A549 (cell line): ENCODE measurements at regions not wholly inside any gene's neighbourhood (a gene's known extent, or its start where the extent isn't known, plus 50 kb on each side); places are given as distances from the start of the nearest gene placed in this dataset.

Source experiments
- CHD2 ChIP-seq: fragments of 150-350 bp; IDR thresholded peaks from 2 replicates; pipeline ENCODE4 v1.6.1; 2014; ENCODE audit warnings: low read length; ENCODE audit not compliant: partially characterized antibody
- E2F6 ChIP-seq: IDR thresholded peaks from 2 replicates; pipeline ENCODE4 v1.6.1; 2012; ENCODE audit warnings: low read depth, borderline replicate concordance
- FOXS1 ChIP-seq: fragments of 250-450 bp; sonication (Bioruptor Pico); IDR thresholded peaks from 2 replicates; pipeline ENCODE4 v1.5.0; 2020; ENCODE audit warnings: mild to moderate bottlenecking, moderate library complexity
- POLR2A ChIP-seq: IDR thresholded peaks from 2 replicates; pipeline ENCODE4 v1.6.1; 2012; ENCODE audit warnings: mild to moderate bottlenecking, low read length
- REST ChIP-seq: fragments of 200-600 bp; sonication (generic); IDR thresholded peaks from 2 replicates; pipeline ENCODE4 v1.6.1; 2016; ENCODE audit warnings: antibody characterized with exemption, mild to moderate bottlenecking, moderate library complexity
- RFX5 ChIP-seq: fragments of 450-650 bp; IDR thresholded peaks from 2 replicates; pipeline ENCODE4 v1.7.1; 2014; ENCODE audit warnings: antibody characterized with exemption, mild to moderate bottlenecking, moderate library complexity
- TF ChIP-seq, protein P1 (sequence below): fragments of 450-650 bp; IDR thresholded peaks from 2 replicates; pipeline ENCODE4 v1.6.1; 2014; ENCODE audit warnings: antibody characterized with exemption

- TF ChIP-seq, protein P1, sequence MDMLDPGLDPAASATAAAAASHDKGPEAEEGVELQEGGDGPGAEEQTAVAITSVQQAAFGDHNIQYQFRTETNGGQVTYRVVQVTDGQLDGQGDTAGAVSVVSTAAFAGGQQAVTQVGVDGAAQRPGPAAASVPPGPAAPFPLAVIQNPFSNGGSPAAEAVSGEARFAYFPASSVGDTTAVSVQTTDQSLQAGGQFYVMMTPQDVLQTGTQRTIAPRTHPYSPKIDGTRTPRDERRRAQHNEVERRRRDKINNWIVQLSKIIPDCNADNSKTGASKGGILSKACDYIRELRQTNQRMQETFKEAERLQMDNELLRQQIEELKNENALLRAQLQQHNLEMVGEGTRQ: no peak
- TF ChIP-seq CHD2: no peak
- no peak for TF ChIP-seq RFX5
- no peak for TF ChIP-seq POLR2A
- no peak for TF ChIP-seq FOXS1
- TF ChIP-seq REST: no peak
- TF ChIP-seq E2F6: no peak
Observed at GRCh38 chr2:167678158-167678557, 569.2 kb downstream of the STK39 start.
